ENCODE measurements at regions not wholly inside any gene's neighbourhood (a gene's known extent, or its start where the extent isn't known, plus 50 kb on each side); places are given as distances from the start of the nearest gene placed in this dataset.
A peak's percentile ranks its signal among the peaks of the same experiment; 100 is the strongest.

DNA sequence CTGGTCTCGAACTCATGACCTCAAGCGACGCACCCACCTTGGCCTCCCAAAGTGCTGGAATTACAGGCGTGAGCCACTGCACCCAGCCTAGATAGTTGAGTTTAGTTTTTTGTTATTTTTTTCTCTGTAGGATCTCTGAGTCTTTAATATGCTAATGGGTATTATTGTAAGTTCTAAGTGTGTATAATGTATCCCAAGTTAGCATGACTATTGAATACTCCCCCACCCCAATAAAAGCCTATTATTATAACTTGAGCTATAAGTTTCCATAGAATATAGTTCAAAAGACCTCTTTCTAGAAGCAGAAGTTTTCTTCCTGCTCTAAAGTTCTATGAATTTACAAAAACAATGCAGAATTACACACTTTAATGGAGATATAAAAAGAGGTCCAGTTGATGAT is 210.4 kb upstream of the MARCKS start:
- no peaks in the 10 kb centered on the region for H4K20me1 ChIP-seq (ENCODE audit: insufficient read depth, low read length)
- no peaks in the 10 kb centered on the region for H3K9me3 ChIP-seq (replicated peaks; ENCODE audit: insufficient read depth, low read length)
- peak overlapping the region; percentile 42; the same call in 1 of the 2 replicates for H3K27ac ChIP-seq (ENCODE audit: low read length)
- H2AFZ ChIP-seq (ENCODE audit: low read length) = peak overlapping the region; percentile 16; the same call in 1 of the 2 replicates
- 0 out of 2 replicates have a peak overlapping the region, but pooled peaks have one; percentile 11 for H3K4me2 ChIP-seq (ENCODE audit: low read depth, low read length)
- DNase-seq = no peak
- H3K27me3 ChIP-seq (replicated peaks; ENCODE audit: insufficient read depth, low read length) = no peaks in the 10 kb centered on the region
- no peaks in the 10 kb centered on the region for H3K9me2 ChIP-seq (replicated peaks; ENCODE audit: insufficient read depth, low read length)
- H3K9ac ChIP-seq (ENCODE audit: low read length) = no peak overlapping the region
- H3F3A ChIP-seq (ENCODE audit: insufficient read depth, low read length) = peaks cover 6% of the 10 kb centered on the region; the same call in 1 of the 2 replicates
- H3K36me3 ChIP-seq (replicated peaks; ENCODE audit: insufficient read depth, low read length) = no peaks in the 10 kb centered on the region
- H3K4me3 ChIP-seq (ENCODE audit: low read length) = no peak overlapping the region
- H3K79me2 ChIP-seq (ENCODE audit: low read length) = no peaks in the 10 kb centered on the region
- no peak for TF ChIP-seq EZH2phosphoT487 (IDR thresholded peaks at IDR 0.05; ENCODE audit: low read length)
- no peak for TF ChIP-seq EZH2 (optimal IDR thresholded peaks at IDR 0.05; ENCODE audit: low read depth, low read length)
- TF ChIP-seq, protein P1, sequence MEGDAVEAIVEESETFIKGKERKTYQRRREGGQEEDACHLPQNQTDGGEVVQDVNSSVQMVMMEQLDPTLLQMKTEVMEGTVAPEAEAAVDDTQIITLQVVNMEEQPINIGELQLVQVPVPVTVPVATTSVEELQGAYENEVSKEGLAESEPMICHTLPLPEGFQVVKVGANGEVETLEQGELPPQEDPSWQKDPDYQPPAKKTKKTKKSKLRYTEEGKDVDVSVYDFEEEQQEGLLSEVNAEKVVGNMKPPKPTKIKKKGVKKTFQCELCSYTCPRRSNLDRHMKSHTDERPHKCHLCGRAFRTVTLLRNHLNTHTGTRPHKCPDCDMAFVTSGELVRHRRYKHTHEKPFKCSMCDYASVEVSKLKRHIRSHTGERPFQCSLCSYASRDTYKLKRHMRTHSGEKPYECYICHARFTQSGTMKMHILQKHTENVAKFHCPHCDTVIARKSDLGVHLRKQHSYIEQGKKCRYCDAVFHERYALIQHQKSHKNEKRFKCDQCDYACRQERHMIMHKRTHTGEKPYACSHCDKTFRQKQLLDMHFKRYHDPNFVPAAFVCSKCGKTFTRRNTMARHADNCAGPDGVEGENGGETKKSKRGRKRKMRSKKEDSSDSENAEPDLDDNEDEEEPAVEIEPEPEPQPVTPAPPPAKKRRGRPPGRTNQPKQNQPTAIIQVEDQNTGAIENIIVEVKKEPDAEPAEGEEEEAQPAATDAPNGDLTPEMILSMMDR (IDR thresholded peaks at IDR 0.05; ENCODE audit: low read length) = no peak
- peaks cover 32% of the 10 kb centered on the region for H3K4me1 ChIP-seq (ENCODE audit: low read length)

DNA sequence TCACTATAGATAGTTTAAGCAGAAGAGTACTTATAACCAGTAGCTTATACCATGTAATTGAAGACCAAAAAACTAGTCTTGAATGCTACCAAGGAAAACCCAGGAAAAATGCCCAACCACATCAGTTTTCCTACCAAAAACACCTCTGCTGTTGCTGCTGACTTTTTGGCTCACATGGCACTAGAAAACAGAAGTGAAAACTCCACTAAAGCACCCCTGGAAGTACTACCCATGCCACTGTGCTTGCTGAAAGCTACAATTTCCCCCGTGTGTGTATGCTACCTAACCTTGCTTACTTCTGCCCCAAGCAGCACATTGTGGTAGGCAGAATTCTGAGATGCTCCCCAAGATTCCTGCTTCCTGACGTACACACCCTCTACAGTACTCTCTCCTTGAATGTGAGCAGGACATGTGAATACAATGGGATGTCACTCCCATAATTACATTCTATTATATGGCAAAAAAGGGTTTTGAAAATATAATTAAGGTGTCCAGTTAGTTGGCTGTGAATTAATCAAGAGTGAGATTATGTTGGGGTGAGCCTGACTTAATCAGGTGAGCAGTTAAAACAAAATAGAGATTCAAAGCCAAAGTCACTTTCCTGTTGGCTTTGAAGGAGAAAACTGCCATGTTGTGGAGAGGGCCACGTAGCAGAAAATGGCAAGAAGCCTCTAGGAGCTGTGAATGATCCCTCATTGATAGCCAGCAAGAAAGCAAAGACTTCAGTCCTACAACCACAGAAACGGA is 209.8 kb upstream of the MARCKS start:
- H4K20me1 ChIP-seq (ENCODE audit: insufficient read depth, low read length) = no peaks in the 10 kb centered on the region
- H3K4me3 ChIP-seq (ENCODE audit: low read length) = no peak overlapping the region
- H3K79me2 ChIP-seq (ENCODE audit: low read length) = no peaks in the 10 kb centered on the region
- H3K27me3 ChIP-seq (replicated peaks; ENCODE audit: insufficient read depth, low read length) = no peaks in the 10 kb centered on the region
- peak overlapping the region; percentile 42; the same call in 1 of the 2 replicates for H3K27ac ChIP-seq (ENCODE audit: low read length)
- DNase-seq = peak; percentile 46
- TF ChIP-seq, protein P1 (IDR thresholded peaks at IDR 0.05; ENCODE audit: low read length) = no peak
- TF ChIP-seq EZH2phosphoT487 (IDR thresholded peaks at IDR 0.05; ENCODE audit: low read length) = no peak
- TF ChIP-seq EZH2 (optimal IDR thresholded peaks at IDR 0.05; ENCODE audit: low read depth, low read length) = no peak
- H3K4me1 ChIP-seq (ENCODE audit: low read length) = peaks cover 36% of the 10 kb centered on the region
- H3K9me3 ChIP-seq (replicated peaks; ENCODE audit: insufficient read depth, low read length) = no peaks in the 10 kb centered on the region
- peak overlapping the region; percentile 38; the same call in 1 of the 2 replicates for H3K4me2 ChIP-seq (ENCODE audit: low read depth, low read length)
- H3K36me3 ChIP-seq (replicated peaks; ENCODE audit: insufficient read depth, low read length) = no peaks in the 10 kb centered on the region
- no peaks in the 10 kb centered on the region for H3K9me2 ChIP-seq (replicated peaks; ENCODE audit: insufficient read depth, low read length)
- H2AFZ ChIP-seq (ENCODE audit: low read length) = peak overlapping the region; percentile 16; the same call in 1 of the 2 replicates
- peaks cover 6% of the 10 kb centered on the region; the same call in 1 of the 2 replicates for H3F3A ChIP-seq (ENCODE audit: insufficient read depth, low read length)
- no peak overlapping the region for H3K9ac ChIP-seq (ENCODE audit: low read length)

DNA sequence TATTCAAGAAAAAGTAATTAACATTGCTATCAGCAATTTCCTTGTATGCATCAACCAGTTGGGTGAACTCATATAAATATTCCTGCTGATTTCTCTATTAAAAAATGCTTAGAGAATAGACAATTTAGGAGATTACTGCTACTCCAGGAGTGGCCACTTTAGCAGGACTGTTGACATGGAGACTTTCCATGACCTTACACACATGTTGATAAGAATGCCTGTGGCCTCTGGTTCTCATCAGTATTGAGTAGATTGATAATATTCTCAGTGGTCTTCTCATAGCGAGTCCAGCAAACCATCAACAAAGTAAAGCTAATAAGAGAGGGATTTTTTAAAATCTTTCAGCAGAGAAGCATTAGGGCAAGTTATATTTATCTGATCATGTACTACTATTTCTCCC is 208.4 kb upstream of the MARCKS start:
- H3K27ac ChIP-seq (ENCODE audit: low read length) = no peak overlapping the region
- TF ChIP-seq EZH2 (optimal IDR thresholded peaks at IDR 0.05; ENCODE audit: low read depth, low read length) (no peak), EZH2phosphoT487 (IDR thresholded peaks at IDR 0.05; ENCODE audit: low read length) (no peak)
- TF ChIP-seq, protein P1 (IDR thresholded peaks at IDR 0.05; ENCODE audit: low read length) = no peak
- DNase-seq = no peak
- no peak overlapping the region for H3K4me2 ChIP-seq (ENCODE audit: low read depth, low read length)
- H3K9me3 ChIP-seq (replicated peaks; ENCODE audit: insufficient read depth, low read length) = no peaks in the 10 kb centered on the region
- H3K9me2 ChIP-seq (replicated peaks; ENCODE audit: insufficient read depth, low read length) = no peaks in the 10 kb centered on the region
- H2AFZ ChIP-seq (ENCODE audit: low read length) = no peak overlapping the region
- H3F3A ChIP-seq (ENCODE audit: insufficient read depth, low read length) = peaks cover 6% of the 10 kb centered on the region; the same call in 1 of the 2 replicates
- no peak overlapping the region for H3K9ac ChIP-seq (ENCODE audit: low read length)
- H3K27me3 ChIP-seq (replicated peaks; ENCODE audit: insufficient read depth, low read length) = no peaks in the 10 kb centered on the region
- peaks cover 24% of the 10 kb centered on the region for H3K4me1 ChIP-seq (ENCODE audit: low read length)
- no peaks in the 10 kb centered on the region for H3K79me2 ChIP-seq (ENCODE audit: low read length)
- H3K36me3 ChIP-seq (replicated peaks; ENCODE audit: insufficient read depth, low read length) = no peaks in the 10 kb centered on the region
- no peak overlapping the region for H3K4me3 ChIP-seq (ENCODE audit: low read length)
- H4K20me1 ChIP-seq (ENCODE audit: insufficient read depth, low read length) = no peaks in the 10 kb centered on the region

Data from MM.1S (cell line).